IPS-18c (cell line): ENCODE measurements at regions not wholly inside any gene's neighbourhood (a gene's known extent, or its start where the extent isn't known, plus 50 kb on each side); places are given as distances from the start of the nearest gene placed in this dataset.

ENCODE experiments used
- H3K4me3 ChIP-seq: 2 replicates; pipeline ENCODE4 v1.7.0; 2013; ENCODE audit warnings: low read depth, mild to moderate bottlenecking, low read length, moderate library complexity; ENCODE audit not compliant: insufficient read depth
- H3K9me3 ChIP-seq: one replicate; pipeline ENCODE4 v1.6.1; 2013; ENCODE audit warnings: mild to moderate bottlenecking, low read length, moderate library complexity; ENCODE audit not compliant: control insufficient read depth, insufficient read depth

DNA sequence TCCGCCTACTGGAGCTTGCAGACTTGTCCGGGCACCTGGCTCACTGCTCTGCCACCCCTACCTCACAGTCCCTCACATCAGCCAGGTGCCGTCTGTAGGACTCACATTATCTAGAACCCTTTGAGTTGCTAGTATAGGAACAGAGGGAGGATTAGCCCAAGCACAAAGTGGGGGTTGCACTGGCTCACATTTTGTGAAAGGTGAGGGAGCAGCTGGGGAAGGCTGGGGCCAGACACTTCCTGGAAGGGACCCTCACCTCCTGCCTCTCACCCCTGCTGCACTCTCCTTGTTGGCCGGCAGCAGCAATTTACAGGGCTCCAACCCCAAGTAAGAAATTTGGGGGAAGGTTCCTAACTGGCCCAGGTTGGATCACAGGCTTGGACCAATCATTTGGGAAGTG, 1031.6 kb downstream of the BCL11B start:
- H3K9me3 ChIP-seq, result no peaks in the 10 kb centered on the region
- no peak overlapping the region for H3K4me3 ChIP-seq

DNA sequence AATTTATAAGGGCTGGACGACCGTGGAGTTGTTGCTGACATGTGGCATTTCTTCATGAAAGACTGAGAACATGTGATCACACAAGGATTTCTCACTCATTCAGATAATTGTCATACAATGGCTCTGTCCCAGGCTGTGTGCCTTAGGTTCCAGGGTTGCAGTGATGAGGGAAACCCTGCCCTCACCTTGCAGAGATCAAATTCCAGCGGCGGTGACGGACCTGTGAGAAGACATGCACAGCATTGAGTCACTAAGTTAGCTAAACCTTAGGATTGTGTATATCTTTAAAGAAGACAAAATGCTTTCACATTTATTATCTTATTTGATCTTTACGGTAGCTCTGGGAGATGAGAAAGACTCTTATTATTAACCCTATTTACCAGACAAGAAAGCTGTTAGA, 1029.1 kb downstream of the BCL11B start:
- Histone ChIP-seq H3K4me3 (no peak overlapping the region), H3K9me3 (no peaks in the 10 kb centered on the region)

DNA sequence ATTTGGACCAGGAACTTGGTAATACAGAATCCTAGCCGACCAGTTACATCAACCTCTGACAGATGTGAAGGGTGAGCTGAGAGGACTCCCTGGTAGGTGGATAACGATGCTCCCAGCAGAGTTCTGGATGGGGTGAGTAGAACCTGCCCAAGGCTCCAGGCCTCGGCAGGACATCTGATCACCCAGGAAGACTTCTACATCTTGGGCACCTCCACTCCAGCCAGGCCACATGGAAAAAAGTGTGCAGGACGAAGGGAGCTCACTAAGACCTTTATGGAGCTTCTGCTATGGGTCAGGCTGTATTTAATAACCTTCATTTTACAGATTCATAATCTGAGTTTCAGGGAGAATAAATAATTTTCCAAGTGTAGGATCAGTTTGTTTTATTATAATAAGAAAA, 1028.7 kb downstream of the BCL11B start:
- Histone ChIP-seq H3K4me3 (no peak overlapping the region), H3K9me3 (no peaks in the 10 kb centered on the region)

DNA sequence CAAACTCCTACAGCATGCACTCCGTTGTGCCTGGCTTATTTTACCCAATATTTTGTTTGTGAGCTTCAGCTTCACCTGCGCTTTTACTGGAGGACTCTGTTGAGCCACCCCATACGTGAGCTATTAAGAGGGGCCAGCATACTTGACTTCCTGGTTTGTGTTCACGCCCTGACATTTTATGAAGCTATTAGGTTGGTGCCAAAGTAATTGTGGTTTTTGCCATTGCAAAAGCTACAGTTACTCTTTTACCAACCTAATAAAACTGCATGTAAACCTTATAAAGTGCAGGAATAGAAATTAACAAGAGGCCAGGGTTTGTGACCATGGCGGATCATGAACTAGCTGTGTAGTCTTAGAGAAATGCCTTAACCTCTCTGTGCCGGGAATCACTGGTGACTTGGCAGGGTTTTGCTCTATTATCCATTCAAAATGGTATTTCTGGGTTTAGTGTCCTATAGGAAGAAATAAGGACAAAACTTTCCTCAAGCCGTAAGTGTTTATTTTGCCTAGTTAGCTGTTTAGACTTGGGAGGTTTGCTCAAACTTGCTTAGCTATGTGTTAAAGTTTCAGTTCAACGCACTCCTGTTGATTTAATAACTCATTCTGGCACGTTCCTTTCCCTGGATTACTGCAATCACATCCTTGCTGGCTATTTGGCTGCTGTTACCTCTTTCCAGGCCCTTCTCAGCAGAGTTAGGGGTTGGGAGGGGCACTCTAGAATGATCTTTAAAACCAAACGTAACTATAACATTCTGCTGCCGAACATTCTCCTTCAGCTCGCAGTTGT, 1027.6 kb downstream of the BCL11B start:
- Histone ChIP-seq H3K9me3 (no peaks in the 10 kb centered on the region), H3K4me3 (no peak overlapping the region)

GRCh38 chr14:98244966-98245569, 1026.9 kb downstream of the BCL11B start:
- no peaks in the 10 kb centered on the region for H3K9me3 ChIP-seq

GRCh38 chr14:98249057-98249456, 1022.9 kb downstream of the BCL11B start:
- no peak overlapping the region for H3K4me3 ChIP-seq
- no peaks in the 10 kb centered on the region for H3K9me3 ChIP-seq

More at GRCh38 chr14:98244966-98245569, 1026.9 kb downstream of the BCL11B start:
- H3K4me3 ChIP-seq, result no peak overlapping the region

GRCh38 chr14:98249476-98249875, 1022.5 kb downstream of the BCL11B start:
- Histone ChIP-seq H3K4me3 (no peak overlapping the region), H3K9me3 (no peaks in the 10 kb centered on the region)

DNA sequence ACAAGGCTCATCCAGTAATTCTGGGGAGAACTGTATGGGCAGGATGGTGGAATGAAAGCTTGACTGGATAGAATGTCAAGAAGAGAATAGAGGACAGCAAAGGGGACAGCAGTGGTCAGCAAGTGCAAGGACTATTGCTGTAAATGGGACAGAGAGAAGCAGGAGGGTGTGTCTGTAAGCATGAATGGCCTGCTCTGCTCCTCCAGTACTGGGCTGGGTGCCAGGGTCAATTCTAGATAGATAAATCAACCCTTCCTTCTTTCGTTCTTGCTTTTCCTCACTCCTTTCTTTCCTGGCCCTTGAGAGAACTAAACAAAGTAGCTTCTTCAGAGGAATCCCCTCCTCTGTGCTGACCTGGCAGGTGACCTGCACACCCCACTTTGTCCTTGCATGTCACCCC, 1019.2 kb downstream of the BCL11B start:
- Histone ChIP-seq H3K9me3 (no peaks in the 10 kb centered on the region), H3K4me3 (no peak overlapping the region)

- H3K4me3 ChIP-seq, result no peak overlapping the region
Observed at GRCh38 chr14:98259881-98260280, 1012.1 kb downstream of the BCL11B start.

GRCh38 chr14:98262566-98262965, 1009.4 kb downstream of the BCL11B start:
- H3K9me3 ChIP-seq, result no peaks in the 10 kb centered on the region

More at GRCh38 chr14:98259881-98260280, 1012.1 kb downstream of the BCL11B start:
- no peaks in the 10 kb centered on the region for H3K9me3 ChIP-seq

DNA sequence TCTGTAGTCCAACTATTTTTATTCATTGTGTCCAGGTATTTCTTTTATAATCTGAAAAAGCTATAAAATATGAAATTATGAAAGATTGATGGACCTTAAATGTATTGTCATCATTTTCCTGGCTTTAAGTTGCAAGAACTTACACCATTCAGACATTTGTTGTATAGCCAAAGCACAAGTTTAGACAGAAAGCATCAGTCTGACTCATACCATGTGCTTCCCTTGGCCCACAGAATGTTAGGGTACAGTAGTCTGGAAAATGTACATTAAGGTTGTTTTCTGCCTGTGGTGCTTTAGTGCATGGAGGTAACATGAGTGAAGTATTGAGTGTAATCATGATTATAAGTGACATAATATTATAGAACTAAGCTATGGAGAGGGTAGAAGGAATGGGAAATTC, 1002.5 kb downstream of the BCL11B start:
- H3K9me3 ChIP-seq, result no peaks in the 10 kb centered on the region
- H3K4me3 ChIP-seq, result no peak overlapping the region

More at GRCh38 chr14:98262566-98262965, 1009.4 kb downstream of the BCL11B start:
- no peak overlapping the region for H3K4me3 ChIP-seq

DNA sequence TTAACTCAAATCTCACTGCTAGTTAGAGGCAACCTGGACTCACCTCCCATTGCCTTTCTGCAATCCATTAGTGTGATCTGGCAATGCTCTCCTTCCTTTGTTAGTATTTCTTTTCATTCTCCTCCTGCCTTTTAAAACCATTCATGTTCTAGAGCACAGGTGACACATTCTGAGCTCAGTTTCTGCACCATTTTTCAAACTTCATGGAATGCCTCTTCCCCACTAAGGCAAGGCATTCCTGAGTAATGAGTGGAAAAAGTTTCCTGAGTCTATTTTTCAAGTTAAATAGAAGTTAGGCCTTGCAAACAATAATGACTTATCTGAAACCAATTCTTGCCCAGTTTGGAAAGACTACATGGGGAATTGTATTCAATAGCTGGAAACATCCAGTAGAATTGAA, 1001.8 kb downstream of the BCL11B start:
- H3K9me3 ChIP-seq, result no peaks in the 10 kb centered on the region
- no peak overlapping the region for H3K4me3 ChIP-seq

DNA sequence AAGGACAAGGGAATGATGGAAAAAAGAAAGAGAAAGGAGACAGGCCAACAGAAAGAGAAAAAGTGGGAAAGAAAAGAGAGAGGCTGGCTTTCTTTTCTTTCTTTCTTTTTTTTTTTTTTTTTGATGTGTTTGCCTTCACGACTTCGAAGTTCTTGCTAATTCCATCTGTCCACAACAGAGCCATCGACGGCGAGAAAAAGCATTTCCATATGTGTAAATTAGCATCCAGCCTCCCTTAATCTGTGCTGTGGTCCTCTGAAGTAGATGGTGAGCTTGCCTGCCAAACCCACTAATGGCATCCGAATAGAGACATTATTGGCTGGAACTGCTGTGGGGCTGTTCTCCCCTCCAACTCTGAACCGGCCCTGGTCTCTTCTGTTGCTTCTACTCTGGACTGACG, 997.4 kb downstream of the BCL11B start:
- Histone ChIP-seq H3K4me3 (no peak overlapping the region), H3K9me3 (no peaks in the 10 kb centered on the region)

GRCh38 chr14:98278800-98279199, 993.2 kb downstream of the BCL11B start:
- H3K9me3 ChIP-seq, result no peaks in the 10 kb centered on the region
- H3K4me3 ChIP-seq, result no peak overlapping the region

DNA sequence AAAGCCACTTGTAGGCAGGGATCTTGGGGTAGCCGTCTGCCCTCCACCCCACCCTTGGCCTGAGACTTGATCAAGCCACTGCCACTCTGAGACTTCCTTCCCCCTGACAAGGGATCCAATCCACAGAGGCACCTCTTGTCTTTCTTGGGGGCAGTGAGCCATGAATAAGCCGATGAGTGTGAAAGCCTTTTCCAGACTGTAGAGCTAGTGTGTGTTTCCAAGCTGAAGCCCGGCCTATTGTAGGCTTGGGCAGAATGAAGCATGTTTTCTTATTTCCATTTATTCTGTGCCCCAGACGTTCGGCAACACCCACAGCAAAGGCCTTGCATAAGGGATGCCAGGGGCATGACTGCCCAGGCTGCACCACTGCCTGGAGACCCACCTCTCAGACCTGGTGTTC, 991.6 kb downstream of the BCL11B start:
- H3K4me3 ChIP-seq, result no peak overlapping the region
- H3K9me3 ChIP-seq, result no peaks in the 10 kb centered on the region

- no peaks in the 10 kb centered on the region for H3K9me3 ChIP-seq
Observed at GRCh38 chr14:98288825-98289224, 983.2 kb downstream of the BCL11B start.

GRCh38 chr14:98290596-98290995, 981.4 kb downstream of the BCL11B start:
- H3K4me3 ChIP-seq, result no peak overlapping the region
- no peaks in the 10 kb centered on the region for H3K9me3 ChIP-seq

More at GRCh38 chr14:98288825-98289224, 983.2 kb downstream of the BCL11B start:
- no peak overlapping the region for H3K4me3 ChIP-seq

DNA sequence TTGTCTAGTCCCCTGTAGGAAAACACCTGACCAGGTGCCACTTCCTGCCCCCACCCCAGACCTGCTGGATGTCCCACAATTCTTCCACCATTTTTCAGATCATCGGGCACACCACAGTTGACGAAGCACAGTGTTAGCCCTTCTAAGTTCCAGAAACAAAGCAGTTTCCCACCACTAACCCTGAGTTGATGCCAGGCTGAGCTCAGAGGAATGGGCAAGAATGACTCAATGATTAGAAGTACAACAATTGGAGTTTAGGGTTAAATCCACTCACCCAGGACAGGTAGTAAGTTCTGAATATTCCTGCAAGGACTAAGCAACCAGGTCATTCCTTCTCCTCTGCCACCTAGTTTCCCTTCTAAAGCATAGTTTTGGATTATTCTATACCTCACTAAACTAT, 979.8 kb downstream of the BCL11B start:
- H3K9me3 ChIP-seq, result no peaks in the 10 kb centered on the region
- no peak overlapping the region for H3K4me3 ChIP-seq
